ENCODE measurements at regions not wholly inside any gene's neighbourhood (a gene's known extent, or its start where the extent isn't known, plus 50 kb on each side); places are given as distances from the start of the nearest gene placed in this dataset.

DNA sequence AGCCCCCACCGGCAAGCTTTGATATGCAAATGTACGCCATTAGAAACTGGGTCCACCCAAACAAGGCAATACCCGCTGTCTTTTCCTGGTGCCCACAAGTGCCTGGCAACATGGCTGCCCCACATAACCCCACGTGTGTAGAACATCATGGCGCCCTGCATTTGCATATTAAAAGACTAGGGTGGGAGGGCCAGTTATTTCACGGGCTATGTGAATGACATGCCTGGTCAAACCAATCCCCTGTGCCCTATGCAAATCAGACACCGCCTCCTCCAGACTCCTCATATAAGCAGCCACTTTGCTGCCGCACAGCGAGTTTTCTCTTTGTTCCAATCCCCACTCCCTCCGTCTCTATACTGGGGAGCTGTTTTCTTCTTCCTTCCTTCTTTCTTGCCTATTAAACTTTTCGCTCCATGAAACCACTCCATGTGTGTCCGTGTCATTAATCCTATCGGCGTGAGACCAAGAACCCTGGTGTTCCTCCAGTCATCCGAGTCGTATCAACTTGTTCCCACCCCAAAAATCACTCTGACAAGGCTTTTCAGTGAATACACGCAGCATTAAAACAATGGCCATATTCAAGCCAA is 112.6 kb upstream of the SORBS2 start:
- no peaks in the 10 kb centered on the region for H3K4me1 ChIP-seq (ENCODE audit: control insufficient read depth, extremely low read depth, insufficient read depth, low read length)
- H3K9ac ChIP-seq (ENCODE audit: control insufficient read depth, extremely low read depth, insufficient read depth, low read length) = no peak overlapping the region
- TF ChIP-seq, protein P1, sequence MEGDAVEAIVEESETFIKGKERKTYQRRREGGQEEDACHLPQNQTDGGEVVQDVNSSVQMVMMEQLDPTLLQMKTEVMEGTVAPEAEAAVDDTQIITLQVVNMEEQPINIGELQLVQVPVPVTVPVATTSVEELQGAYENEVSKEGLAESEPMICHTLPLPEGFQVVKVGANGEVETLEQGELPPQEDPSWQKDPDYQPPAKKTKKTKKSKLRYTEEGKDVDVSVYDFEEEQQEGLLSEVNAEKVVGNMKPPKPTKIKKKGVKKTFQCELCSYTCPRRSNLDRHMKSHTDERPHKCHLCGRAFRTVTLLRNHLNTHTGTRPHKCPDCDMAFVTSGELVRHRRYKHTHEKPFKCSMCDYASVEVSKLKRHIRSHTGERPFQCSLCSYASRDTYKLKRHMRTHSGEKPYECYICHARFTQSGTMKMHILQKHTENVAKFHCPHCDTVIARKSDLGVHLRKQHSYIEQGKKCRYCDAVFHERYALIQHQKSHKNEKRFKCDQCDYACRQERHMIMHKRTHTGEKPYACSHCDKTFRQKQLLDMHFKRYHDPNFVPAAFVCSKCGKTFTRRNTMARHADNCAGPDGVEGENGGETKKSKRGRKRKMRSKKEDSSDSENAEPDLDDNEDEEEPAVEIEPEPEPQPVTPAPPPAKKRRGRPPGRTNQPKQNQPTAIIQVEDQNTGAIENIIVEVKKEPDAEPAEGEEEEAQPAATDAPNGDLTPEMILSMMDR (optimal IDR thresholded peaks at IDR 0.05 in 1 of 3, IDR thresholded peaks at IDR 0.05 in 1 of 3, conservative IDR thresholded peaks at IDR 0.05 in 1 of 3; ENCODE audit: extremely low read depth in 1 of 3, insufficient read depth in 2 of 3, low read length in 3 of 3) = no peak
- TF ChIP-seq EZH2 (IDR thresholded peaks at IDR 0.05; ENCODE audit: low read length) = no peak
- H3K79me2 ChIP-seq (ENCODE audit: control insufficient read depth, insufficient read depth, low read length) = no peaks in the 10 kb centered on the region
- dilution Hi-C loops (cut with MboI; ENCODE audit: extremely low pct_ligation_motif_present, low sequenced_read_pairs) = no loop called here
- H3K4me3 ChIP-seq (ENCODE audit: control insufficient read depth in 2 of 3, extremely low read depth in 1 of 3, insufficient read depth in 2 of 3, low read depth in 1 of 3, low read length in 3 of 3) = no peak overlapping the region
- no peak overlapping the region for H3K4me2 ChIP-seq (ENCODE audit: control insufficient read depth, extremely low read depth, insufficient read depth, low read depth, low read length)
- FAIRE-seq (no peak), DNase-seq (ENCODE audit: low read depth, low spot score) (no peak)
- no peaks in the 10 kb centered on the region for H3K9me3 ChIP-seq (ENCODE audit: control insufficient read depth, low read depth, low read length)
- no peak overlapping the region for H2AFZ ChIP-seq (ENCODE audit: control insufficient read depth, low read length)
- H3K27ac ChIP-seq (ENCODE audit: control insufficient read depth, insufficient read depth, low read length) = no peak overlapping the region
- no peaks in the 10 kb centered on the region for H3K36me3 ChIP-seq (ENCODE audit: control insufficient read depth in 2 of 2, extremely low read depth in 1 of 2, insufficient read depth in 2 of 2, low read length in 2 of 2)
- H3K27me3 ChIP-seq (ENCODE audit: control insufficient read depth, extremely low read depth, insufficient read depth, low read length) = no peaks in the 10 kb centered on the region
- no peaks in the 10 kb centered on the region for H3K9me1 ChIP-seq (ENCODE audit: control insufficient read depth, extremely low read depth, insufficient read depth, low read length)
- no peaks in the 10 kb centered on the region for H4K20me1 ChIP-seq (ENCODE audit: control insufficient read depth, extremely low read depth, insufficient read depth, low read length)

DNA sequence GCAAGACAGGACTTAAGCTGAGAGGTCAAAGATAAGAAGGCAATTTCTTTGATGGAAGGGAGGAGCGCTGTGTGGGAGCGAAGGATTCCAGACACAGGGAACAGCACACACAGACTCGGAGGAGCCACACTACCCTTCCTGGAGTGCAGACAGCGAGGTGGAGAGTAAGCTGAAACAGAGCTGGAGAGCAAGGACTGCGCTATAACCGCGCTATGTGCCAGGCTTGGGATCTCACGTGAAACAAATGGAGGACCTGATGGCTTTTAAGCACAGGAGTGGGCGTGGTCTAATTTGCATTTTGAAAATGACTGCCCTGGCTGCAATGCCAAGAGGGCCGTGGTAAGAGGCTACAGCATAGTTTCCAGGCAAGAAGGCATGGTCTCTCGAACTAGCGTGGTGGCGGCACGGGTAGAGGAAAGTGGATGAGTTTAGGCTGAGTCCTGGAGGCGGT is 113.9 kb upstream of the SORBS2 start:
- no peak for TF ChIP-seq EZH2 (IDR thresholded peaks at IDR 0.05; ENCODE audit: low read length)
- TF ChIP-seq, protein P1 (optimal IDR thresholded peaks at IDR 0.05 in 1 of 3, IDR thresholded peaks at IDR 0.05 in 1 of 3, conservative IDR thresholded peaks at IDR 0.05 in 1 of 3; ENCODE audit: extremely low read depth in 1 of 3, insufficient read depth in 2 of 3, low read length in 3 of 3) = no peak
- no peaks in the 10 kb centered on the region for H4K20me1 ChIP-seq (ENCODE audit: control insufficient read depth, extremely low read depth, insufficient read depth, low read length)
- H3K4me2 ChIP-seq (ENCODE audit: control insufficient read depth, extremely low read depth, insufficient read depth, low read depth, low read length) = no peak overlapping the region
- H2AFZ ChIP-seq (ENCODE audit: control insufficient read depth, low read length) = no peak overlapping the region
- no peak overlapping the region for H3K4me3 ChIP-seq (ENCODE audit: control insufficient read depth in 2 of 3, extremely low read depth in 1 of 3, insufficient read depth in 2 of 3, low read depth in 1 of 3, low read length in 3 of 3)
- H3K27ac ChIP-seq (ENCODE audit: control insufficient read depth, insufficient read depth, low read length) = no peak overlapping the region
- no peaks in the 10 kb centered on the region for H3K27me3 ChIP-seq (ENCODE audit: control insufficient read depth, extremely low read depth, insufficient read depth, low read length)
- no peaks in the 10 kb centered on the region for H3K9me1 ChIP-seq (ENCODE audit: control insufficient read depth, extremely low read depth, insufficient read depth, low read length)
- no peak for DNase-seq (ENCODE audit: low read depth, low spot score)
- no peaks in the 10 kb centered on the region for H3K79me2 ChIP-seq (ENCODE audit: control insufficient read depth, insufficient read depth, low read length)
- dilution Hi-C loops (cut with MboI; ENCODE audit: extremely low pct_ligation_motif_present, low sequenced_read_pairs) = no loop called here
- no peaks in the 10 kb centered on the region for H3K36me3 ChIP-seq (ENCODE audit: control insufficient read depth in 2 of 2, extremely low read depth in 1 of 2, insufficient read depth in 2 of 2, low read length in 2 of 2)
- FAIRE-seq = no peak
- H3K4me1 ChIP-seq (ENCODE audit: control insufficient read depth, extremely low read depth, insufficient read depth, low read length) = no peaks in the 10 kb centered on the region
- H3K9ac ChIP-seq (ENCODE audit: control insufficient read depth, extremely low read depth, insufficient read depth, low read length) = no peak overlapping the region
- no peaks in the 10 kb centered on the region for H3K9me3 ChIP-seq (ENCODE audit: control insufficient read depth, low read depth, low read length)
